H1 (cell line): ENCODE measurements at regions not wholly inside any gene's neighbourhood (a gene's known extent, or its start where the extent isn't known, plus 50 kb on each side); places are given as distances from the start of the nearest gene placed in this dataset.

Experiments
- CTCF ChIA-PET: fragments of 300-600 bp; sonication (Branson Sonifier 250); formaldehyde crosslinking; loops from one replicate; lab custom pipeline; 2021; ENCODE audit not compliant: partially characterized antibody; lab: Charles Lee
- POLR2A ChIA-PET: fragments of 300-600 bp; sonication (Branson Sonifier 250); formaldehyde crosslinking; loops from one replicate; lab custom pipeline; 2021; ENCODE audit warnings: inconsistent platforms; ENCODE audit not compliant: partially characterized antibody; lab: Charles Lee
- DNase-seq, 2 experiments: peaks; one replicate each; pipeline versions ENCODE4 v3.0.0 to v3.0.0-alpha.2; 2010 to 2022; ENCODE audit warnings: low spot score in 2 of 2, low read depth in 1 of 2, mixed read lengths in 1 of 2
- FAIRE-seq: peaks from 2 replicates; lab custom pipeline; 2011; peaks lifted over from hg19 to GRCh38; lab: Jason Lieb, UNC
- H2AFZ ChIP-seq: 2 replicates; pipeline ENCODE4 v1.8.1; 2012; ENCODE audit warnings: low read length, inconsistent platforms
- H2AK5ac ChIP-seq: 2 replicates; pipeline ENCODE4 v1.6.1; 2013; ENCODE audit warnings: low read depth, low read length
- H2BK120ac ChIP-seq: replicated peaks from 2 replicates; pipeline ENCODE3; 2013; ENCODE audit warnings: low read depth, low read length, inconsistent platforms
- H2BK12ac ChIP-seq: 2 replicates; pipeline ENCODE4 v1.6.1; 2013; ENCODE audit warnings: low read depth, low read length
- H2BK15ac ChIP-seq: 2 replicates; pipeline ENCODE4 v1.6.1; 2013; ENCODE audit warnings: low read length
- H2BK20ac ChIP-seq: 2 replicates; pipeline ENCODE4 v1.6.1; 2013; ENCODE audit warnings: low read length
- H2BK5ac ChIP-seq: 2 replicates; pipeline ENCODE4 v1.6.1; 2013; ENCODE audit warnings: low read depth, low read length
- H3K14ac ChIP-seq: 2 replicates; pipeline ENCODE4 v1.6.1; 2013; ENCODE audit warnings: inconsistent platforms; ENCODE audit not compliant: insufficient read length
- H3K18ac ChIP-seq: 2 replicates; pipeline ENCODE4 v1.6.1; 2013; ENCODE audit warnings: low read length; ENCODE audit errors: extremely low read depth
- H3K23ac ChIP-seq: 2 replicates; pipeline ENCODE4 v1.6.1; 2013; ENCODE audit warnings: inconsistent platforms; ENCODE audit not compliant: insufficient read length
- H3K23me2 ChIP-seq: 2 replicates; pipeline ENCODE4 v1.6.1; 2013; ENCODE audit warnings: low read depth, low read length
- H3K27ac ChIP-seq: 2 replicates; pipeline ENCODE4 v1.6.1; 2011; ENCODE audit warnings: low read depth, low read length, inconsistent platforms
- H3K27me3 ChIP-seq, 4 experiments: replicated peaks in 1 of 4; 1 replicate in 1 of 4; 2 replicates in 3 of 4; pipeline versions ENCODE4 v1.6.1 to v1.8.1; 2011 to 2013; ENCODE audit warnings: low read length in 3 of 4, mild to moderate bottlenecking in 3 of 4, inconsistent platforms in 2 of 4, mixed read lengths in 2 of 4, moderate library complexity in 1 of 4; ENCODE audit not compliant: control insufficient read depth in 3 of 4, insufficient read depth in 3 of 4; ENCODE audit errors: extremely low read depth in 1 of 4
- H3K36me3 ChIP-seq, 4 experiments: 2 replicates each; pipeline versions ENCODE4 v1.6.1 to v1.8.1; 2011 to 2013; ENCODE audit warnings: mild to moderate bottlenecking in 4 of 4, low read length in 3 of 4, moderate library complexity in 2 of 4, control low read depth in 1 of 4, inconsistent platforms in 1 of 4; ENCODE audit not compliant: insufficient read depth in 4 of 4, control insufficient read depth in 2 of 4
- H3K4ac ChIP-seq: replicated peaks from 2 replicates; pipeline ENCODE3; 2013; ENCODE audit warnings: low read length, low read depth, mixed read lengths, inconsistent platforms; ENCODE audit not compliant: insufficient read length
- H3K4me1 ChIP-seq, 4 experiments: replicated peaks in 1 of 4; 1 replicate in 1 of 4; 2 replicates in 3 of 4; pipeline versions ENCODE4 v1.6.1 to v1.8.1; 2011 to 2013; ENCODE audit warnings: low read length in 3 of 4, inconsistent platforms in 2 of 4, mixed read lengths in 1 of 4; ENCODE audit not compliant: insufficient read depth in 4 of 4, control insufficient read depth in 3 of 4
- H3K4me2 ChIP-seq, 2 experiments: 2 replicates each; pipeline versions ENCODE4 v1.6.1 to v1.8.1; 2011 to 2013; ENCODE audit warnings: low read depth in 2 of 2, low read length in 2 of 2, control low read depth in 1 of 2, inconsistent platforms in 1 of 2, mild to moderate bottlenecking in 1 of 2; ENCODE audit not compliant: insufficient read depth in 1 of 2
- H3K4me3 ChIP-seq, 4 experiments: fragments of 200-600, 300-600 bp in 1 of 4; sonication (generic), shearing (Covaris generic), sonication (Bioruptor Twin) in 1 of 4; 2 replicates each; pipeline versions ENCODE4 v1.5.1 to v1.8.1; 2011 to 2016; ENCODE audit warnings: low read length in 4 of 4, low read depth in 3 of 4, control low read depth in 2 of 4, inconsistent platforms in 2 of 4, mild to moderate bottlenecking in 2 of 4, mixed read lengths in 1 of 4, moderate library complexity in 1 of 4; ENCODE audit not compliant: insufficient read depth in 2 of 4; ENCODE audit errors: extremely low read depth in 1 of 4
- H3K56ac ChIP-seq: replicated peaks from 2 replicates; pipeline ENCODE3; 2013; ENCODE audit warnings: low read depth, mild to moderate bottlenecking, mixed read lengths, low read length, inconsistent platforms; ENCODE audit not compliant: insufficient read length
- H3K79me1 ChIP-seq: 2 replicates; pipeline ENCODE4 v1.6.1; 2013; ENCODE audit warnings: low read depth, low read length, control low read depth
- H3K79me2 ChIP-seq, 2 experiments: 2 replicates each; pipeline versions ENCODE4 v1.6.1 to v1.8.1; 2012 to 2013; ENCODE audit warnings: low read length in 2 of 2, mild to moderate bottlenecking in 2 of 2, inconsistent platforms in 1 of 2; ENCODE audit not compliant: insufficient read depth in 2 of 2, control insufficient read depth in 1 of 2
- H3K9ac ChIP-seq, 4 experiments: replicated peaks in 1 of 4; 1 replicate in 1 of 4; 2 replicates in 3 of 4; pipeline versions ENCODE4 v1.6.1 to v1.8.1; 2011 to 2013; ENCODE audit warnings: low read depth in 3 of 4, low read length in 3 of 4, control low read depth in 2 of 4, mild to moderate bottlenecking in 2 of 4, moderate library complexity in 2 of 4, inconsistent platforms in 1 of 4; ENCODE audit errors: extremely low read depth in 1 of 4
- H3K9me3 ChIP-seq, 2 experiments: 2 replicates each; pipeline versions ENCODE4 v1.6.1 to v1.8.1; 2012 to 2013; ENCODE audit warnings: mild to moderate bottlenecking in 2 of 2, moderate library complexity in 2 of 2, control low read depth in 1 of 2, inconsistent platforms in 1 of 2, low read depth in 1 of 2, low read length in 1 of 2, mixed read lengths in 1 of 2; ENCODE audit not compliant: insufficient read depth in 2 of 2
- H4K20me1 ChIP-seq, 2 experiments: replicated peaks in 1 of 2; 2 replicates each; pipeline versions ENCODE3 to v1.8.1; 2011 to 2013; ENCODE audit warnings: inconsistent platforms in 2 of 2, low read length in 2 of 2, mild to moderate bottlenecking in 1 of 2; ENCODE audit not compliant: insufficient read depth in 2 of 2, control insufficient read depth in 1 of 2
- H4K5ac ChIP-seq: 2 replicates; pipeline ENCODE4 v1.6.1; 2013; ENCODE audit warnings: low read length, low read depth, mixed read lengths, inconsistent platforms; ENCODE audit not compliant: insufficient read length
- H4K8ac ChIP-seq: 2 replicates; pipeline ENCODE4 v1.8.0; 2013; ENCODE audit warnings: mild to moderate bottlenecking, moderate library complexity, low read length, inconsistent platforms; ENCODE audit not compliant: insufficient read depth; ENCODE audit errors: extremely low read depth
- H4K91ac ChIP-seq: replicated peaks from 2 replicates; pipeline ENCODE3; 2013; ENCODE audit warnings: low read length, mixed read lengths, inconsistent platforms; ENCODE audit not compliant: insufficient read length
- CBX8 ChIP-seq: fragments of 300-800, 300-1000 bp; sonication (generic); IDR thresholded peaks from 2 replicates; pipeline ENCODE4 v1.7.1; 2016; ENCODE audit warnings: low read depth, low read length, borderline replicate concordance
- CHD2 ChIP-seq: IDR thresholded peaks from 2 replicates; pipeline ENCODE4 v1.6.1; 2012; ENCODE audit warnings: low read length, improper control_type of control experiment
- EGR1 ChIP-seq: IDR thresholded peaks from 2 replicates; pipeline ENCODE4 v1.6.1; 2011; ENCODE audit warnings: low read depth, low read length, borderline replicate concordance
- KDM5A ChIP-seq: fragments of 200-600 bp; IDR thresholded peaks from 2 replicates; pipeline ENCODE4 v1.7.1; 2012; ENCODE audit warnings: mild to moderate bottlenecking, low read length, inconsistent platforms, mixed read lengths
- NRF1 ChIP-seq: IDR thresholded peaks from 2 replicates; pipeline ENCODE4 v1.6.1; 2011; ENCODE audit warnings: mild to moderate bottlenecking, low read depth, low read length, improper control_type of control experiment
- SIN3A ChIP-seq, 2 experiments: IDR thresholded peaks in 1 of 2; conservative IDR thresholded peaks in 1 of 2; 2 replicates each; pipeline ENCODE4 v1.6.1; 2011 to 2012; ENCODE audit warnings: low read length in 2 of 2, improper control_type of control experiment in 1 of 2, low read depth in 1 of 2, mild to moderate bottlenecking in 1 of 2
- SP2 ChIP-seq: IDR thresholded peaks from 2 replicates; pipeline ENCODE4 v1.6.1; 2012; ENCODE audit warnings: mild to moderate bottlenecking, low read length, inconsistent platforms
- SP4 ChIP-seq: IDR thresholded peaks from 2 replicates; pipeline ENCODE4 v1.6.1; 2012; ENCODE audit warnings: low read length, inconsistent platforms
- TAF7 ChIP-seq: optimal IDR thresholded peaks from 2 replicates; pipeline ENCODE3; 2011; ENCODE audit warnings: low read depth, mild to moderate bottlenecking, inconsistent platforms, low read length, moderate library complexity, borderline replicate concordance
- WGBS, 2 experiments: shearing (Covaris generic) in 1 of 2; methylation state at CpG; one replicate each; pipeline versions ENCODE4 v1.1.6 to v1.1.7; 2013 to 2015; ENCODE audit warnings: low lambda C conversion rate in 2 of 2, mixed read lengths in 2 of 2, inconsistent platforms in 1 of 2, low coverage in 1 of 2, missing lambda C conversion rate in 1 of 2; ENCODE audit not compliant: insufficient replicate concordance in 2 of 2, insufficient coverage in 1 of 2, insufficient read length in 1 of 2; ENCODE audit errors: extremely low coverage in 1 of 2, missing lambda C conversion rate in 1 of 2; 5-methylcytosine and 5-hydroxymethylcytosine counted together
- TF ChIP-seq, protein P1 (sequence below): IDR thresholded peaks from 2 replicates; pipeline ENCODE4 v1.6.1; 2012; ENCODE audit warnings: inconsistent platforms
- TF ChIP-seq, protein P2 (sequence below): IDR thresholded peaks from 2 replicates; pipeline ENCODE4 v1.6.1; 2011; ENCODE audit warnings: low read length, improper control_type of control experiment

DNA sequence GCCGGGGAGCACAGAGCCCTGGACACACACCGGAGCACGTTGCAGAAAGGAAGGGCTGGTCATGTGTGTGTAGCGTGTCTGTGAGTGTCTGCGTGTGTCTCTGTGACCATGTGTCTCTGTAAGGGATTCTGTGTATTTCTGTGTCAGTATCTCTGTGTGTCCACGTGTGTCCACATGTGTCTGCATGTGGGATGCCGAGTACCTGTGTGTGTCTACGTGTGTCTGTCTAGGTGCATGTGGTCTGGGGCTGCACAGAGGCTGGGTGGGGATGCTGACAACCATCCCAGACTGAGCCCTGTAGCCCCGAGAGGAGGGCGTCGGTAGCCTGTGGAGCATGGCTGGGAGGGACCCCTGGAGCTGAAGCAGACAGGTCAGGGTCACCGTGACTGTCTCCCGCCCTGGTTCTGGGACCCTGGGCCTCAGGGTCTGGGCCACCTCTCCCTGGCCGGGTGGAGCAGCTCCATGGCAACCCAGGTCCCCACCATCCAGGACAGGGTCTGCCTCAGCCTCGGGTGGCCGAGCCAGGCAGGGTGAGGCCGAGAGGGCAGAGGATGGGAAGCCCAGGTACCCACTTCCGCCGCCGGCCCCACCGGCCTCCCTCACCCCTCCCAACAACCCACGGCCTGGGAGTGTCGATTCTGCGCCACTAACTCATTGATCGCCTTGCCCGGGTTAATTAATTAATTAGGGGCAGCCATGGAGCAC lies 122.7 kb downstream of the FAM53A start:
- Histone ChIP-seq H4K8ac (no peak overlapping the region), H2BK20ac (no peak overlapping the region), H3K27ac (no peak overlapping the region), H3K79me1 (no peaks in the 10 kb centered on the region), H3K27me3 (no peaks in the 10 kb centered on the region), H2BK15ac (no peak overlapping the region), H3K56ac (no peak overlapping the region), H3K36me3 (no peaks in the 10 kb centered on the region), H3K18ac (no peak overlapping the region), H2BK12ac (peak overlapping the region; percentile 60; the same call in 1 of the 2 replicates), H3K23me2 (no peaks in the 10 kb centered on the region), H3K79me2 (no peaks in the 10 kb centered on the region), H3K4me2 (no peak overlapping the region), H3K4ac (no peak overlapping the region), H3K14ac (no peak overlapping the region), H2BK5ac (peak overlapping the region; percentile 16; the same call in 1 of the 2 replicates), H4K91ac (no peak overlapping the region), H3K9me3 (no peaks in the 10 kb centered on the region), H3K4me3 (no peak overlapping the region), H2BK120ac (no peak overlapping the region), H2AFZ (no peak overlapping the region), H4K5ac (no peak overlapping the region), H2AK5ac (no peak overlapping the region), H3K23ac (no peak overlapping the region), H3K4me1 (peaks cover 0 to 4% (median 3%) of the 10 kb centered on the region in 4 experiments; a peak in 2 of 7 replicates), H3K9ac (no peak overlapping the region), H4K20me1 (no peaks in the 10 kb centered on the region)
- ChIA-PET CTCF (interaction anchor here (0.5 to 5.0 kb wide), 4 partner anchors 13 to 243 kb away, joined by 3 to 32 read pairs (median 4); no protein-coding TSS in a partner anchor), POLR2A (interaction anchor here (1.6 kb wide), 1 partner anchor 17 kb away, joined by 4 read pairs; no protein-coding TSS in a partner anchor)
- 88% methylated on average over 26 of the region's 26 CpGs; no CpG with 5 or more reads in 1 of the 2 experiments for WGBS, 2 experiments
- FAIRE-seq (no peak), DNase-seq (no peak)
- TF ChIP-seq KDM5A (no peak), SIN3A (conservative IDR thresholded peaks at IDR 0.05 in 1 of 2, IDR thresholded peaks at IDR 0.05 in 1 of 2; ENCODE audit: low read depth in 1 of 2, low read length in 2 of 2) (no peak), NRF1 (no peak), CHD2 (no peak), CBX8 (no peak), EGR1 (no peak), SP4 (no peak), SP2 (no peak), TAF7 (no peak)
- TF ChIP-seq, protein P1, sequence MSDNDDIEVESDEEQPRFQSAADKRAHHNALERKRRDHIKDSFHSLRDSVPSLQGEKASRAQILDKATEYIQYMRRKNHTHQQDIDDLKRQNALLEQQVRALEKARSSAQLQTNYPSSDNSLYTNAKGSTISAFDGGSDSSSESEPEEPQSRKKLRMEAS = no peak
- TF ChIP-seq, protein P2, sequence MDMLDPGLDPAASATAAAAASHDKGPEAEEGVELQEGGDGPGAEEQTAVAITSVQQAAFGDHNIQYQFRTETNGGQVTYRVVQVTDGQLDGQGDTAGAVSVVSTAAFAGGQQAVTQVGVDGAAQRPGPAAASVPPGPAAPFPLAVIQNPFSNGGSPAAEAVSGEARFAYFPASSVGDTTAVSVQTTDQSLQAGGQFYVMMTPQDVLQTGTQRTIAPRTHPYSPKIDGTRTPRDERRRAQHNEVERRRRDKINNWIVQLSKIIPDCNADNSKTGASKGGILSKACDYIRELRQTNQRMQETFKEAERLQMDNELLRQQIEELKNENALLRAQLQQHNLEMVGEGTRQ = no peak
